ENCODE measurements at regions not wholly inside any gene's neighbourhood (a gene's known extent, or its start where the extent isn't known, plus 50 kb on each side); places are given as distances from the start of the nearest gene placed in this dataset.

- TF ChIP-seq, protein P1, sequence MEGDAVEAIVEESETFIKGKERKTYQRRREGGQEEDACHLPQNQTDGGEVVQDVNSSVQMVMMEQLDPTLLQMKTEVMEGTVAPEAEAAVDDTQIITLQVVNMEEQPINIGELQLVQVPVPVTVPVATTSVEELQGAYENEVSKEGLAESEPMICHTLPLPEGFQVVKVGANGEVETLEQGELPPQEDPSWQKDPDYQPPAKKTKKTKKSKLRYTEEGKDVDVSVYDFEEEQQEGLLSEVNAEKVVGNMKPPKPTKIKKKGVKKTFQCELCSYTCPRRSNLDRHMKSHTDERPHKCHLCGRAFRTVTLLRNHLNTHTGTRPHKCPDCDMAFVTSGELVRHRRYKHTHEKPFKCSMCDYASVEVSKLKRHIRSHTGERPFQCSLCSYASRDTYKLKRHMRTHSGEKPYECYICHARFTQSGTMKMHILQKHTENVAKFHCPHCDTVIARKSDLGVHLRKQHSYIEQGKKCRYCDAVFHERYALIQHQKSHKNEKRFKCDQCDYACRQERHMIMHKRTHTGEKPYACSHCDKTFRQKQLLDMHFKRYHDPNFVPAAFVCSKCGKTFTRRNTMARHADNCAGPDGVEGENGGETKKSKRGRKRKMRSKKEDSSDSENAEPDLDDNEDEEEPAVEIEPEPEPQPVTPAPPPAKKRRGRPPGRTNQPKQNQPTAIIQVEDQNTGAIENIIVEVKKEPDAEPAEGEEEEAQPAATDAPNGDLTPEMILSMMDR (IDR thresholded peaks at IDR 0.05) = no peak
- TF ChIP-seq POLR2A (IDR thresholded peaks at IDR 0.05) = no peak
These were observed 119.6 kb downstream of the PRDM9 start for GRCh38 chr5:23626961-23627360.
